ENCODE measurements at regions not wholly inside any gene's neighbourhood (a gene's known extent, or its start where the extent isn't known, plus 50 kb on each side); places are given as distances from the start of the nearest gene placed in this dataset.

- TF ChIP-seq POLR2A (IDR thresholded peaks at IDR 0.05; ENCODE audit: low read length) (no peak), GATA1 (IDR thresholded peaks at IDR 0.05; ENCODE audit: low read depth, low read length) (no peak)
Measured at GRCh38 chr6:132082421-132082820, 131.2 kb upstream of the CCN2 start.

Measured in erythroblast (primary cell).